ENCODE measurements at regions not wholly inside any gene's neighbourhood (a gene's known extent, or its start where the extent isn't known, plus 50 kb on each side); places are given as distances from the start of the nearest gene placed in this dataset.
A peak's percentile ranks its signal among the peaks of the same experiment; 100 is the strongest.
"Not testable (repeated sequence)": the region's sequence is repeated elsewhere in the genome, so short reads cannot be mapped to it uniquely, and the experiment has no call there.

DNA sequence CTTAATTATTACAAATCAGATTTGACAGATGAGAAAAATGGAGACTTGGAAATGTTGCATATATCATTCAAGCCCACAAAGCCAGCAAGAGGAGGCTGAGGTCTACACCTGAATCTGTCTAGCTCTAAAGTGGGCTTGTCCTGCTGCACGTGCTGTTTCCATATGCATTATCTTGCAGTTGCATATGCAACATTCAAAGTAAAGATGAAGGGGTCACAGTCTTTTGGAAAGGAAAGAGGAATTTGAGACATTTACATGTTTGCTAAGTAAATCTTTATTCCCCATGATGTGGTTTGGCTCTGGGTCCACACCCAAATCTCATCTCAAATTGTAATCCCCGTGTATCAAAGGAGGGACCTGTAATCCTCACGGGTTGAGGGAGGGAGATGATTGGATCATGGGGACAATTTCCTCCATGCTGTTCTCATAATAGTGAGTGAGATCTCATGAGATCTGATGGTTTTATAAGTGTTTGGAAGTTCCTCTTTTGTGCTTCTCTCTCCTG lies 98.3 kb downstream of the BACH1 start:
- DNase-seq = no peak

DNA sequence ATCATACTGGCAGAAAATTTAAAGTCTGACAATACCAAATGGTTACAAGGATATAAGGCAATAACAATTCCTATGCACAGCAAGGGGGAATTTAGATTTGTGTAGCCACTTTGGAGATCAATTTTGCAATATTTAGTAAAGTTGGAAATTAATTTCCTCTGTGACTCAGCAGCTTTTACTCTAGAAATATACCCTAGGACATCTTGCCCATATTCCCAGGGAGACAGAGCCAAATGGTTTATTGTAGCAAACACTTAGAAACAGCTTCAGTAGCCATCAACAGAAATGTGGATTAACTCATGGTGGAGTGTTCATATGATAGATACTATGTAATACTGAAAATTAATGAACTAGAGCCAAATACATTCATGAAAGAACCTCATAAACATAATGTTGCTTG lies 104.6 kb downstream of the BACH1 start:
- no peak for DNase-seq

DNA sequence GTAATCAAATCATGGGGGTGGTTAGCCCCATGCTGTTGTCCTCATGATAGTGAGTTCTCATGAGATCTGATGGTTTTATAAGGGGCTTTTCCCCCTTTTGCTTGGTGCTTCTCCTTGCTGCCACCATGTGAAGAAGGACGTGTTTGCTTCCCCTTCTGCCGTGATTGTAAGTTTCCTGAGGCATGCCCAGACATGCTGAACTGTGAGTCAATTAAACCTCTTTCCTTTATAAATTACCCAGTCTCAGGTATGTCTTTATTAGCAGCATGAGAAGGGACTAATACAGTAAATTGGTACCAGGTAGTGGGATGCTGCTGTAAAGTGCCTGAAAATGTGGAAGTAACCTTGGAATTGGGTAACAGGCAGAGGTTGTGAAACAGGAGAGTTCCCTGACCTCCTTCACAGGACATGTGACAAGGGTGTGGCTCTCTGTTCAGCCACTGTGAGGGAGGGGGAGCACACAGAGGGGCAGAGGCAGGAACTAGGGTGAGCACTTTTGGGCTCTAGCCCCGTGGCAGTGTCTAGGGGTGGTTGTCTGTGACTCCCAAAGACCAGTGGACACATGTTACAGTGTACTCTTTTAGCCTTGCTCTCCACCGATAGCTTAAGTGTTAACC lies 105.3 kb downstream of the BACH1 start:
- peak in 1 of 2 donors; percentile 24 for DNase-seq

DNA sequence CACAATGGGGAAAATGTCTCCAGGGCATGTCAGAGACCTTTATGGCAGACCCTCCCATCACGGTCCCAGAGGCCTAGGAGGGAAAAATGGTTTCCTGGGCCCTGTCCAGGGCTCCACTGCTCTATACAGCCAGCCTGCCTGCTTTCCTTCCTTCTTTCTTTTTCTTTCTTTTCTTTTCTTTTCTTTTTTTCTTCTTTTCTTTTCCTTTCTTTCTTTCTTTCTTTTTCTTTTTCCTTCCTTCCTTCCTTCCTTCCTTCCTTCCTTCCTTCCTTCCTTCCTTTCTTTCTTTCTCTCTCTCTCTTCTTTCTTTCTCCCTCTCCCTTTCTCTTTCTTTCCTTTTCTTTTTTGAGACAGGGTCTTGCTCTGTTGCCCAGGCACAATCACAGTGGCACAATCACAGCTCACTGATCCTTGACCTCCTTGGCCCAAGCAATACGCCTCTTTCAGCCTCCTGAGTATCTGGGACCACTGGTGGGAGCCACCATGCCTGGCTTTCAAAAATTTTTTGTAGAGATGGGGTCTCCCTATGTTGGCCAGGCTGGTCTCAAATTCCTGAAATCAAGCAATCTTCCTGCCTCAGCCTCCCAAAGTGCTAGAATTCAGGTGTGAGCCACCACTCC lies 106.9 kb downstream of the BACH1 start:
- no peak for DNase-seq

DNA sequence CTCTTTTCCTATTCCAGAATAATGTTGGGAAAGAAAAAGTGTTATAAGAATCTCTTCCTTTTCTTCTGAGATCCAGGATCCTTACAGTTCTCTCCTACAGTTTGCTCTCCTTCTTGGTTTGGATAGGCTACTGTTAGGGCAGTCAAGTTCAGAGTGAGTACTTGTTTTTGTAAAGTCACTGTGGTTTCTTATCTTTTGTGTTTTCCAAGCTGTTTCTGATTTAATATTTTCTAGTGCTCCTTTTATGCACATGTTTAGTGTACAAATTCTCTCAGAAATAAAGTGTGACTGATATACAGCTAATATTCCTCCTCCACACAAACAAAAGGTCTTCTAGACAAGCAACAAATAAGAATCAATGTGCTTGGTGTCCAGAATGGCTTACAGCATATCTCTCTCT lies 107.7 kb downstream of the BACH1 start:
- DNase-seq = no peak

DNA sequence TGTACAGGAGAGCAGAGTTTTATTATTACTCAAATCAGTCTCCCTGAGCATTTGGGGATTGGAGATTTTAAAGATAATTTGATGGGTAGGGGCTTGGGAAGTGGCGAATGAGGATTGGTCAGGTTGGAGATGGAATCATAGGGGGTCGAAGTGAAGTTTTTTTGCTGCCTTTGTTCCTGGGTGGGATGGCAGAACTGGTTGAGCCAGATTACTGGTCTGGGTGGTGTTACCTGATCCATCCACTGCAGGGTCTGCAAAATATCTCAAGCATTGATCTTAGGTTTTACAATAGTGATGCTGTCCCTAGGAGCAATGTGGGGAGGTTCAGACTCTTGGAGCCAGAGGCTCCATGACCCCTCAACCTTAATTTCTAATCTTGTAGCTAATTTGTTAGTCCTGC lies 108.8 kb downstream of the BACH1 start:
- DNase-seq = no peak

DNA sequence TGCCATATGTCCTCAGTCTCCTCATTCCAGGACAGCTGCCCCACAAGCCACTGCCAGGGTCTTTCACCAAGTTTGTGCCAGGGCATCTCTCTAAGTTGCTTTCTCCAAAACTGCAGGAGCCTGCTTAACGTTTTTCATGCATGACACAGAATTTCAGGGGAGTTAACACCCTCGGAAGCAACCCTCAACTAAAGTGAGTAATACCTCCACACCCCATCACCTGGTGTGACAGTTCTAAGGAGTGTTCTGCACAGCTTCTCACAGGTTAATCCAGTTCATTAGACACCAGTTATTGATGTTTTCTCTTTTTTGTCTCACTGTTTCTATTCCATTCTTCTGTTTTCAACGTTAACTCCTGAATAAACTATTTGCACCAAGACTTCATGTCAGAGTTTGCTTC lies 115.0 kb downstream of the BACH1 start:
- no peak for DNase-seq

DNA sequence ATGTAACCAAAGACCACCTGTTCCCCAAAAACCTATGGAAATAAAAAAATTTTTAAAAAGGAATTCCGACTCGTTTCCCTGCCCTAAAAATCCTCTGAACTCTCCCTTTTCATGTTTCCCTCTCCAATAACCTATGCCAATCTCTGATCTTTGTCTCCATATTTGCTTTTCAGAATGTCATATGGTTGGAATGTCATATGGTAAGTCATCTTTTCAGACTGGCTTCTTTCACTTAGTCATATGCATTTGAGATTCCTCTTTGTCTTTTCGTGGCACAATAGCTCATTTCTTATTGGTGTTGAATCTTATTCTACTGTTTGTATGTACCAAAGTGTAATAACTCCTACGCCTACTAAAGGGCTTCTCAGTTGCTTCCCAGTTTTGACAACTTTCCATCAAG lies 117.5 kb downstream of the BACH1 start:
- DNase-seq = no peak

DNA sequence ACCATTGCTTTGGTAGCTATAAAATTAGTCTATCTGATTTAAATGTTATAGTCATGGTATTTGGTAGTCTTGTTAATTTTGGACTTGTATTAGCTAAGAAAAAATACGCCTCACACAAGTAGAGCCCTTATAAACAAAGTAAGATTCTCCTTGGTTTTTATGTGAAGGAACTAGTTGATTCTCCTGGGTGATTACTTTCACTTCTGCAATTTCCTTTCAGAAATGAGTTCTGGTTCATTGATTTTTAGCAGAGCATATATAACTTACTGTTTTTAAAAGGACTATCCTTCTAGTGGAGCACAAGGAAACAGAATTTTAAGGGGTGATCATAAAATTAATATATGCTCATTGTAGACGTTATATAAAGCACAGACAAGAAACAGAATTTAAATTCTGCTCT lies 120.1 kb downstream of the BACH1 start:
- DNase-seq = no peak

DNA sequence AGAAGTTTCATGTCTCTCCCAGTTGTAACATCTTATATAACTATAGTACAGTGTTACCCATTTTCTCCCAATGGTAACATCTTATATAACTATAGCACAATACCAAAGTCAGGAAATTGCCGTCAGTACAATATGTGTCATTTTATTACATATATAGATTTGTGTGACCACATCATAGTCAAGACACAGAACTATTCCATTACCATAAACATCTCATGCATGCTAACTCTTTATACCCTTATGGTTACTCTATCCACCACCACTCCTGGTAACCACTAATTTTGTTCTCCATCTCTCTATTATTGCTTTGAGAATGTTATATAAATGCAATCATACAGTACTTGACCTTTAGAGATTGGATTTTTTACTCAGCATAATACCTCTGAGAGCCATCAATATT lies 120.7 kb downstream of the BACH1 start:
- DNase-seq = no peak

DNA sequence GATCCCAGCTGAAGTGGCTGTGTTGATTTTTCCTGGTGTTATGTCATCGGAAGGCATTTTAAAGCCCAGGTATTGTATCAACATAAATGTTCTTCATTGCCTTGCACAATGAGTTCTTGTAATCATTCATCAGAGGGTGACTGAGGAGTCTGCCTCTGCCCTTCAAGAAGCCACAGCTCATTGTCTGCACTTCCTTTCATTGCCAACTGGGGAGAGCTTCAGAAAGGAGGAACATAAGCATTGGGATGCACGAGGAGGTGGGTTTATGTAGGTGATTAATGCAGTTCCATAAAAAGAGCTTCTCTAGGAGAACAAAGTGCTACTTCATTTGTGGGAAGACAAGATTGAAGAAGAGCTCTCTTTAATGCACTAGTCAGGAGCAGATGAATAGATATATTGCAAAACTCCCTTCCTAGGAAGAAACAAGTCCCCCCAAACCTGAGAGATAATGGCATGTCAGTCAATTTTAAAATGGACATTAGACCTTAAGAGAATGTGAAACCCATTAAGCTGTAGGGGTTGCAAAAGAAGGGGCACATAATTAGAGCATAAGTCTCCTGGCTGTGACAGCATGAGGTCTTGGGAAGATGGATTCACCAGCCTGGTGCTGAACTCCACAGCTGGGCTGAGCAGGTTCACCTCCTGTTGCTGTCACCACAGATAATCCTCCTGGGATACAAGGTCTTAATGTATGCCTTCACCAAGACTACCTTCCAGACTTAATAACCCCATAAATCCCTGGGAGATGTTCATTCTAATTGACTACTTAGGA lies 124.6 kb downstream of the BACH1 start:
- DNase-seq = no peak

DNA sequence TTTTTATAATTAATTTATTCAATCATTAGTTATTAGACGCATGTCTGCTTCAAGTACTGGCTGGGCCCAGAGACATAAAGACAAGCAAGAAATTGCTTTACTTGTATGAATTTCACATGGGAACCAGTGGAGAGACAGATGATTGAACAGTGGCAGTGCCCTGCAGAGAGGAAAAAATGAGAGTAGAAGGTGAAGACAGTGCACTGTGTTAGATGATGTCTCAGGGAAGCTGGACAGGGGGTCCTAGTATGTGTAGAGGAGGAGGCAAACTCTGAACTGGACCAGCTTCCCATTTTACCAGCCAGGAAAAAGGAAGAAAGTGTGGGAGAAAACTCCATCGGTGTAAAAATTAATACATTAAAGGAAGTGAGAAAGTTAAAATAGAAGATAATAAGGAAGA lies 126.0 kb downstream of the BACH1 start:
- no peak for DNase-seq

DNA sequence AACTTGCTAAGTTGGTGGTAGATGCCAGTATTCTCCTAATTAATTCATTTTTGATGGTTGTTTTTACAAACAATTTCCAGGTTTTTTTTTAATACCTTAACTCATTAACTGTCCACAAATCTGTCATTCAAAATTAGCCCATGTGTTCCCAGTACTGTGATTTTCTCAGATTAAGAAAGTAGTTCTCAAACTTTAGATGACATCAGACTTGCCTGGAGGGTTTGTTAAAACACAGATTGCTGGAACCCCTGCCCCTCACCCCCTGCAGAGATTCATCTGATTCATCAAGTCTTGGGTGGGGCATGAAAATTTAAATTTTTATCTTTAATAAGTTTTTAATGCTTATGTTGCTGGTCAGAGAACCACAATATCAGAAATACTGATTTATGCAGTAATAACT lies 130.5 kb downstream of the BACH1 start:
- no peak for DNase-seq

DNA sequence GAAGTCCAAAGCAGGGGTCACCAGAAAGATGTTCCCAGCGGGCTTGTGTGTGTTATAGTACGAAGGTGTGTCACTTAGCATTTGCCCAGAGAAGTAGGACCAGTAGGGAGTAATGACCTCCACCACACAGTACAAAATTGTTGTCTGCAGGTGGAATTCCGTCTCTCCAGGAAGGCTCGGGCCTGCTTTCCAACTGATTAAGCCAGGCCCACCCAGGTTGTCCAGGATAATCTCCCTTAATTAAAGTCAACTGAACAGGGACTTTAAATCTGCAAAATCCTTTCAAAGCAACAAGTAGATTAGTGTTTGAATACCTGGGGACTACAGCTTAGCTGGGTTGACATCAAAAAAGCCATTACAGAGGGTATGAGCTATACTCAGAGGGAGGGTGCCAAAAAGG lies 131.3 kb downstream of the BACH1 start:
- DNase-seq = no peak

DNA sequence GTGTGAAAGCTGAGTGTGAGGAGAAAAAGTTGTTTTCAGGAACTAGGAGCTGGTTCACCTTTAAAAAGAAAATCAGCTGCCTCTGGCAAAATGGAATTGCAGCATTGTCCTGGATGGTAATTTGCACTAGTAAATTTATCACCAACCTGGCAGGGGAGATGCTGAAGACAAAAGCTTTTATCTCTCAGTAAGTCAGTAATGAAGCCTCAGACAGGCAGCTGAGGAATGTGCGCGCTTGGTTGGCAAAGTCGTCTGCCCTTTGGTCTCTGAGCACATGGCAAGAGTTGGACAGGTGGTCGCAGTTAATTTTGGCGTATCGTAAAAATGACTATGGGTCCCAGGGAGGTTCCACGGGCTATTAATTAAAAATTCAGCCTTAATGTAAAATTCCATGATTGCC lies 131.9 kb downstream of the BACH1 start:
- no peak for DNase-seq

DNA sequence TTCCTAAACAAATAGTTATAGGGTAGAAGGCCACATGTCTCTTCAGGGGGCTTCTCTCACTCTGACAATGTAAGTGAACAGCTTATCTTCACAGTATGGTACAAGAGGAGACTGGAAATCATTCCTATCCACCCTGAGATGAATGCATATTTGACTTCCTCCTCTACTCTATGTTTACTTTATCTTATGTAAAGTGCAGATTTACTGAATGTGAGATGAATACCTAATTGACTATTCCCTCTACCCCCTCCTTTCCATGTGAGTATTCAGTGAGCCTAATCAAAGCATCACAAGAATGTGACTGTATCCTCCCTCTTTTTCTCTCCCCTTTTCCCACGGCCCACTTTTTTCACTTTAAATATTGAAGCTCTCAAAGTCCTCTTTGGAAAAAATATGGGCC lies 132.5 kb downstream of the BACH1 start:
- DNase-seq = no peak

DNA sequence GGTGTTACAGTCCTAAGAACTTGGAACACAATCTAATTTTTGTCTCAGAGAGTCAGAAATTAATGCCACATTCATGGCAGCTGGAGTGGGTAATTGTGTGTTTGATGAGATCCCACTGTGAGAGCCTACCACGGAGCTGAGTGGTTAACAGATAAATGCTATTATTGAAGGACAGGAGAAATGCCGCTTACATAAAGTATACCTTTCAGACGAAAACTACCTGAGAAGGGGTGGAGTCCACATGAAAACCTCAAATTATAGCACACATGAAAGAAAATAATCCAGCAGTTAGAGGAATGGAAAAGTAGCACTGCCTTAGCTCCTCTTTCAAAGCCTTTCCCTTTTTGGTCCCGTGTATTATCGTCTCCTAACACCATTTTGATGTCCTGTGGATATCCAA lies 133.0 kb downstream of the BACH1 start:
- no peak for DNase-seq

DNA sequence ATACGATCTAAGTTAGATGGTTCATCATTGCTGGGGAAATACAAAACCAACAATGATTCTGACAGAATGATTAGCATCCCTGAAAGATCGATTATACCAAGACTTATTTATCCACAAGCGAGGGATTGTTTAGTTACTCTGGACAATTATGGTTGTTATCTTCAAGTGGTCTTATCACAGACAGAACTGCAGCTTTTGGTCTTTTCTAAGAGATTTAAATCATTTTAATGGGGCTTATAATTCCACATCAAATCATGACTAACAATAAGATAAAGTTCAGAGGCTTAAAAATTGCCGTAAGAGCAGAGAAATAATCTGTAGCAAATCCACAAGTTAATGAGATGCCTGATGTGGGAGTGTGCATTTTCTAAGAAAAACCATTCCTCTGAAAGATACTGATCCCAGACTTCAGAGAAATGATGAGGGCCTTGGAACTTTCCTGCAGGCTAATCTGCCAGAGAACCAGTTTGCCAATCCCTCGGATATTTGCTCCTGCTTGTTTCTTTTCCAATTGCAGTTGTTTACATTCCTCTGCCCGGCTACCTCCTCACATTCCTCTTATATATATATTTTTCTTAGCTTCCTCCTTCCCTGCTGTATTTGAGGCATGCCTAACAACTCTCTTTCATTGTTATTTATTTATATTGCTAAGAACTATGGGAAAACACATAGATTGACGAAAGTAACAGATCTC lies 134.8 kb downstream of the BACH1 start:
- DNase-seq = no peak

DNA sequence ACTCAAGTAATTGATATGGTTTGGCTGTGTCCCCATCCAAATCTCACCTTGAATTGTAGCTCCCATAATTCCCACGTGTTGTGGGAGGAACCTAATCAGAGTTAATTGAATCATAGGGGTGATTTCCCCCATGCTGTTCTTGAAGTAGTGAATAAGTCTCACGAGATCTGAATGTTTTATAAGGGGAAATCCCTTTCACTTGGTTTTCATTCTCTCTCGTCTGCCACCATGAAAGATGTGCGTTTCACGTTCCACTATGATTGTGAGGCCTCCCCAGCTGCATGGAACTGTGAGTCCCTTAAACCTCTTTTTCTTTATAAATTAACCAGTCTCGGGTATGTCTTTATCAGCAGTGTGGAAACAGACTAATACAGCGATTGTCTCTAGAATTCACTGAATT lies 135.4 kb downstream of the BACH1 start:
- DNase-seq = no peak

DNA sequence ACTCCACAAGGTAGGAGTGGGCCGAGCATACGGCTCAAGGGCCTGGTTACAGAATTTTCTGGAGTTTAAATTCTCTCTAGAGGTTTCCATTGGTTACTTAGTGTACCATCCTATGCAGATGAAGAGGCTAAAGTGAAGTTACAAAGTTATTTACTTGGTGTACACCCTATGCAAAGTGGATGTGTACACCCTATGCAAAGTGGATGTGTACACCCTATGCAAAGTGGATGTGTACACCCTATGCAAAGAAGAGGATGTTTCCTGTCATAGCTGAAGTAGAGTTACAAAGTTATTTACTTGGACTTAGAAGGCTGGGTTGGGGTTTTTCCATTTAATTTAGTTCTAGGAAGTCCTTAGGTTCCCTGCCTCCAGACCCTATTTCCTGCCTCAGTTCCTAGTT lies 136.3 kb downstream of the BACH1 start:
- not testable (repeated sequence) for DNase-seq

DNA sequence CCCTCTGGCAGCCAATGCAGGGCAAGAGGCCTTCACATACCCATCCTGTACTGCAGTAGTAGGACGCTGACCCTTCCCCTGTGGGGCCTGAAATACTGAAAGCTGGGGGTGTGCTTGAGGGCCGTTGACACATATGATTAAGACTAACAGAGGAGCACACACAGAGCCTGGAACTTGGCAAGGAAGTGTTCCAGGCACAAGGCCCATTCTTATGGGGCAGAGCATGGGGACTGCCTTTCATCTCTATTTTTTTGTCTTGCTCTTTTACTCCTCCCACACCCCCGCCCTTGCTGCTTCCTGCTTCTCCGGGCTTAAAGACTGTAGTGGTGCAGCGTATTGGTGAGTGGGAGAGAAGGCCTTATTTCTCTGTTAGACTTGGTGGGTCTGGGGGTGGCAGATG lies 137.4 kb downstream of the BACH1 start:
- no peak for DNase-seq

DNA sequence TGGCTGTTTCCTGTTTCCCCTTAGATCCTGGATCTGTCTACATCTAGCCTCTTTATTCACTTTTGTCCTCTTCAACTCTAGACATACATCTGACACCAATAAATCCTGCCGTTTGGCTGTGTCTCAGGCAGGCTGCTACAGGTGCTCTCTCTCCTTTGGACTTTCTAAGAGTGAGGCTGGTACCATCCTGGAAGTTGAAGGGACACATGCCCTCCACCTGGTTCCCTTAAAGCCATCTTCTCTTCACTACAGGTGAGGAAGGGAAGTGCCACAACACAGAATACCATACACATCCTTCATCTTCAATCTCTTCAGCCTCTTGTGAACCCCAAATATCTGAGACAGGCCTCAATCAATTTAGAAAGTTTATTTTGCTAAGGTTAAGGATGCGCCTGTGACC lies 137.9 kb downstream of the BACH1 start:
- no peak for DNase-seq

DNA sequence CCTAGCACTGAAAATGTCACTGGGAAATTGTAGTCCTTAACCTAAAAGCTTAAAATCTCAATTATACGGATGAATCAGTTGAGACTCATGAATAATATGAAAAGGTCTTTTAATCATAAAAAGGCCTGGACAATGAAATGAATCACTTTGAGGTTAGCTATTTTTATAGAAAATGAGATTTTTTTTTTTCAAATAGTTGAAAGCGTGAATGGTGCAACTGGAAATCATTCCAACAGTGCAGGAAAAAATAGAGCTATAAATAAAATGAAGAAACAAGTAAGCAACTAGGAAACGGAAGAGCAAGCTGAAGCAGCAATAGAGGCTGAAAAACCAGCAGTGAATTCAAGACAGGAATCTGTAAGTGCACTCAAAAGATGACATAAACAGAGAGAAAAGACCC lies 142.9 kb downstream of the BACH1 start:
- DNase-seq = no peak

Measured in bone marrow (tissue), 2 donors.